SK-MEL-5 (cell line): ENCODE measurements at regions not wholly inside any gene's neighbourhood (a gene's known extent, or its start where the extent isn't known, plus 50 kb on each side); places are given as distances from the start of the nearest gene placed in this dataset.

ENCODE experiments used
- DNase-seq: peaks from one replicate; pipeline ENCODE4 v3.0.0-alpha.2; 2016; ENCODE audit warnings: low read depth, low spot score
- in situ Hi-C: cut with HindIII; loops from 2 replicates; pipeline ENCODE4 v1.10.0; 2016; ENCODE audit warnings: low sequenced_read_pairs, high pct_unique_total_duplicates, low pct_unique_long_range_greater_than_20kb

DNA sequence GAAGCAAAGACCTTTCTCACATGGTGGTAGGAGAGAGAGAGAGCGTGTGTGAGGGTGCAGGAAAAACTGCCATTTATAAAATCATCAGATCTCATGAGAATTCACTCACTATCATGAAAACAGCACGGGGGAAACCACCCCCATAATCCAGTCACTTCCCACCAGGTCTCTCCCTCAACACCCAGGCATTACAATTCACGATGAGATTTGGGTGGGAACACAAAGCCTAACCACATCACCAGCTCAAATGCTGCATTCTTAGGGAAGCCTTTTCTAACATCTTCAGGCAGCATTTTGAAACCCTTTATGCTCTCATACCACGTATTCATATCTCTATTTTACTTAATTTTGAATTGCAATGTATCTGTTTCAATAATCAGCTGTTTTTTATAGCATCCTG lies 165.9 kb downstream of the TMTC3 start:
- in situ Hi-C loops, result no loop called here
- no peak for DNase-seq

DNA sequence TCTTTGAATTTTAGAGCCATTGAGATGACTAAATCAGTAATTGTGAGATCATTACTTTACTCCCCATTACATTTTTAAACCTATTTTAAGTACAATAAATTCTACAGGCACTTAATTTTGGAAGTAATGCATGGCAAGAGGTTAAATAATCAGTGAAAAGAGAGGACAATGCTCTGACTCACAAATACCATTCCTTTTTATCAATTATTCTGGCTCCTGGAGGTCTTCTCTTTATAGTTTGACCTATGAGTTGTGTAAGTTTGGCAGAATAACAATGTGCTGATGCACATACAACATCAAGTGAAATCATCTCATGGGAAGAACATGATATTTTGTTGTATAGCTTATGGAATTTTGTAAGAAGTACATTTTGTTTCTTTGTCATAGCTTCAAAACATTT lies 166.7 kb downstream of the TMTC3 start:
- in situ Hi-C loops, result no loop called here
- DNase-seq, result no peak

GRCh38 chr12:88309546-88309945 lies 167.4 kb downstream of the TMTC3 start:
- in situ Hi-C loops, result no loop called here
- no peak for DNase-seq

DNA sequence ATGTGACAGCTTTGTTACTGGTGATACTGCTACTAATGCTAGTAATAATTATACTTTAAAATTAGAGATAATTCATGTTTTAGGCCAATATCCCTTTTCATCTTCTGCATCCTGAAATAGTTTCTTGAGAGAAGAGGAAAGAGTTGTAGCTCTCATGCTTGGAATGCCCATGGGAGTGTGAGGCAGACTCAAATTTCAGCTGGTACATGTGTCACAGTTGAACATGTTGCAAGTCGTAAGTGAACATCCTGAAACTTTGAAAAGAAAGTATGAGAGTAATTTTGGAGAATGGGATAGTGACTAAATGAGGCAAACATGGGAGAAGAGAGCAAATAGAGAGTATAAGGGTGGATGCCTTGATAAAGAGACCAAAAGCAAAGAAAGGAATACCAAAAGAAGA lies 168.0 kb downstream of the TMTC3 start:
- in situ Hi-C loops, result no loop called here
- no peak for DNase-seq

GRCh38 chr12:88310666-88311065 lies 168.6 kb downstream of the TMTC3 start:
- in situ Hi-C loops, result no loop called here
- no peak for DNase-seq

DNA sequence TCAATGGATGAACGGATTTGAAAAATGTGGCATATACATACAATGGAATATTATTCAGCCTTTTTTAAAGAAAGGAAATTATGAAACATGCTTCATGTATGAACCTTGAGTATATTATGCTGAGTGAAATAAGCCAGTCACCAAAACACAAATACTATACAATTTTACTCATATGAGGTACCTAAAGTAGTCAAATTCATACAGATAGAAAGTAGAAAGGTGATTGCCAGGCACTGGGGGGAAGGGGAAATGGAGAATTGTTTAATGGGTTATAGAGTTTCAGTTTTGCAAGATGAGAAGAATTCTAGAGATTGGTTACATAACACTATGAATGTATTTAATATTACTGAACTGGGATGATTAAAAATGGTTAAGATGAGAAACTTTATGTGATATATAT lies 171.4 kb downstream of the TMTC3 start:
- DNase-seq, result no peak
- in situ Hi-C loops, result no loop called here

- in situ Hi-C loops, result no loop called here
- DNase-seq, result no peak
Measured at GRCh38 chr12:88314706-88315105, 172.6 kb downstream of the TMTC3 start.

GRCh38 chr12:88318726-88319125 lies 176.6 kb downstream of the TMTC3 start:
- in situ Hi-C loops, result no loop called here
- no peak for DNase-seq

DNA sequence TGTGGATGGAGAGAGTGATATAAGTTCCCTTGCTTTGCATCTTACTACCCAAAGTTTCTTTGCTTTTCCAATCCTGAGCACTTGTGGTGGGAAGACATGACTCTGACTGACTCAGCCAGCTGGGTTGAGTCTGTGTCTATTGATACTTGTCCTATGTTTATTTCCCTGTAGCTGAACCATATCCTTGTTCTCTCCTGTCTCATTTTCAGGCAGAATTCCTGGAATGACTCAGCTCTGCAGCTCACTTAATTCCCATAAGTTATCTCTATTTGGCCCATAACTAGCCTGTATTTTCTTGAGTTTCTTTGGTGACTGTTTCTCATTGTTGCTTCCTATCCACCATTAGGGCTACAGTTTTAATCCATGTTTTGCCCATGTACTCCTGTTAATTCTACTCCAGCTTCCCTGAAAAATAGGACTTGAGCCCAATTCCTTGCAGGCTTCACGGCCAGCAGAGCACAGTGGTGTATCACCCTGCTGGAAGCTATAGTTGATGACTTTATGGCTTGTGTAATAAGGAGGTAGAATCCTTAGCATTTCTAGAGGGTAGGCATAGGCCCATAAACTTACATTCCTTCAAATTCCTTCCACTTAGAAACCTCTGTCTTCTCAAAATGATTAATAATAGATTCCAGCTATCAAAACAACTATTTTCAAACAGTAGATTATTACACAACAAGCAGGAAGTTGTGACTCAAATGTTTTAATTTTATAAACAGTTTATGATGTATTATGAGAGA lies 183.1 kb downstream of the TMTC3 start:
- in situ Hi-C loops, result no loop called here
- DNase-seq, result peak; percentile 10

DNA sequence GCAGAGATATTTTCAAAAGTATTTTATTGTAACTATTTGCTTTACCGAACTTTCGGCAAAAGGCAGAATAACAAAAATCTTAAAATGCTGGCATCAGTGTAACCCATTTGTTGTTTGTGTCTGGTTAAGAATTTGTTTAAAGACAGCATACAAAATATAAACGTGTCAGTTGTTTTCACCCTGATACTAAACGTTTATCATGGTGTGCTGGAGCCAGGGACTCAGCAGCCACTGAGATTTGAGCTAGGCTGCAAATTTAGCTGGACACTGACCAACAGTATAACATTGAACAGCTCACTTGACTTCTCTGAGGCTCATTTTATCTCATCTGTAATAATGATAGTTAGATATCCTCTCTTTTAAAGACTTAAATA lies 183.7 kb downstream of the TMTC3 start:
- DNase-seq, result no peak
- in situ Hi-C loops, result no loop called here

DNA sequence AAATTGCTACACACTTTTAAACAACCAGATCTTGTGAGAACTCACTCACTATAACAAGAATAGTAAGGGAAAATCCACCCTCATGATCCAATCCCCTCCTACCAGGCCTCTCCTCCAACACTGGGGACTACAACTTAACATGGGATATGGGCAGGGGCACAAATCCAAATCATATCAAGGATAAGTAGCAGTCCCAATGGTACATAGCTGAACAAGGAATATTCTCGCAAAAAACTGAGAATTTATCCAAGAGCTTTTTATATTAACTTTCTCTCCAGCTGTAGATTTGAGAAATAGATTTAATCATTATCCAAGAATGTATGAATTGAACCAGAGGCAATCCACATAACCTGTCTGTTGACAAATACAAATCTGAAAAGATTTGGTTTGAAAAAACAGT lies 185.2 kb downstream of the TMTC3 start:
- in situ Hi-C loops, result no loop called here

DNA sequence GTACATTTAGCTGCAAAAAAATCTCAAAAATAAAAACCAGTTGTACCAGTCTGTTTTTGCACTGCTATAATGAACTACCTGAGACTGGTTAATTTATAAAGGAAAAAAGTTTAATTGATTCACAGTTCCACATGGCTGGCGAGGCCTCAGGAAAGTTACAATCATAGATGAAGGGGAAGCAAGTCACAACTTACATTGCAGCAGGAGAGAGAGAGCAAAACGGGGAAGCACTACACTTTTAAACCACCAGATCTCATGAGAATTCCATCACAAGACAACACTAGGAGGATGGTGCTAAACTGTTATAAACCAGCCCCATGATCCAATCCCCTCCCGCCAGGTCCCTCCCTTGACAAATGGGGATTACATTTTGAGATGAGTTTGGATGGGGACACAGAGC lies 186.0 kb downstream of the TMTC3 start:
- in situ Hi-C loops, result no loop called here
- peak; percentile 13 for DNase-seq

More for the DNA sequence above, 185.2 kb downstream of the TMTC3 start:
- DNase-seq, result no peak

GRCh38 chr12:88329833-88330232 lies 187.7 kb downstream of the TMTC3 start:
- in situ Hi-C loops, result no loop called here
- DNase-seq, result no peak

GRCh38 chr12:88334271-88334670 lies 192.2 kb downstream of the TMTC3 start:
- in situ Hi-C loops, result no loop called here
- DNase-seq, result peak; percentile 8

- DNase-seq, result no peak
- in situ Hi-C loops, result no loop called here
Measured at GRCh38 chr12:88336076-88336739, 194.1 kb downstream of the TMTC3 start.

- in situ Hi-C loops, result no loop called here
- no peak for DNase-seq
Measured at GRCh38 chr12:88338486-88338885, 196.4 kb downstream of the TMTC3 start.

DNA sequence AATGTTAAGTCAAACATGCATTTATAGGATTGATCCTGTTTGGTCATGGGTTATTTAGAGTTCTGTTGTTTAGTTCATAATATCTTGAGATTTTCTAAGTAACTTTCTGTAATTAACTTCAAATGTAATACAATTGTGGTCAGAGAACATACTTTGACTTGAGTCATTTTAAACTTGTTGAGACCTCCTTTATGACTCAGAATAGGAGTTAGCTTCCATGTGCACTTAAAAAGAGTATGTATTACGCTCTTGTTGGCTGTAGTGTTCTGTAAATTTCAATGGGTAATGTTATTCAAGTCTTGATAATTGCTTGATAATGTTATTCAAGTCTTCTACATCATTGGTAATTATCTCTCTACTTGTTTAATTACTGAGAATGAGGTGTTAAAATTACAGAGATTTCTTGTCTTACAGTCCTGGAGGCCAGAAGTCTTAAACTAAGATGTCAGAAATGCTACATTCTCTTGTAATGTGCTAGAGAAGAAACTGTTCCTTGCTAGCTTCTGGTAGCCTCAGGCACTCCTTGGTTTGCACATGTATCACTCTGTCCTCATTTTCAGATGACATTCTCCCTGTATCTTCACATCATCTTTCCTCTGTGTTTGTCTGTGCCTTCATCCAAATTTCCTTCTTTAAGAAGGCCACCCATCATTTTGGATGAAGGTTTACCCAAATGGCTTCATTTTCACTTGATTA lies 197.3 kb downstream of the TMTC3 start:
- in situ Hi-C loops, result no loop called here
- DNase-seq, result no peak

- in situ Hi-C loops, result no loop called here
- DNase-seq, result no peak
Measured at GRCh38 chr12:88339966-88340365, 197.9 kb downstream of the TMTC3 start.

DNA sequence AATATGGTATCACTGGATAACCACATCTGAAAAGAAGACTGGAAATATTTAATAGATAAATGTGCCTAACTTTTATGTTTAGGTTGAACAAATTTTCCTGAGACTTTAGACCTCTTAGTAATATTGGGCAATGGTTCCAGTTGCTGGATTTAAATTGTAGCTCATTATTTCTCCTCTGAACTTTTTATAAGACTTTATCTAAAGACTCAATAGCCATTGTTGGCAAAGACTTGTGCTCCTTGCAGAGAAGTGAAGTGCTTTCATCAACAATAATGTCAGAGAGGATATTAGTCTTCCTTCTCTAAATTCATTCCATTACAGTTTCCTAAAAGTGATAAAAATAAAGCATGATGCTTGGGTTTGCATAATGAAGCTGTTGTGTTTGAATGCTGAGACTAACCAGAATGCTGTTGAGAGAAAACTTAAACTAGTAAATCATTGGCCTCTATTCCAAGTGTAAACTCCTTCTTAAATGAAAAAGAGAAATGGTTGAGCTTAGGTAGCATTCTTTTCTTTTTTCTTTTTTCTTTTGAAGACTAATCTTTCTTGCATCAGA lies 200.2 kb downstream of the TMTC3 start:
- DNase-seq, result no peak
- in situ Hi-C loops, result no loop called here
